Limb (tissue), 2 donors: ENCODE measurements at regions not wholly inside any gene's neighbourhood (a gene's known extent, or its start where the extent isn't known, plus 50 kb on each side); places are given as distances from the start of the nearest gene placed in this dataset.

Source experiments
- DNase-seq, 2 donors: peaks; one replicate each; pipeline ENCODE4 v3.0.0-alpha.2; 2016; ENCODE audit errors: extremely low spot score in 2 of 2

GRCh38 chr10:6305401-6306321, 102.9 kb downstream of the PFKFB3 start:
- DNase-seq: no peak

DNA sequence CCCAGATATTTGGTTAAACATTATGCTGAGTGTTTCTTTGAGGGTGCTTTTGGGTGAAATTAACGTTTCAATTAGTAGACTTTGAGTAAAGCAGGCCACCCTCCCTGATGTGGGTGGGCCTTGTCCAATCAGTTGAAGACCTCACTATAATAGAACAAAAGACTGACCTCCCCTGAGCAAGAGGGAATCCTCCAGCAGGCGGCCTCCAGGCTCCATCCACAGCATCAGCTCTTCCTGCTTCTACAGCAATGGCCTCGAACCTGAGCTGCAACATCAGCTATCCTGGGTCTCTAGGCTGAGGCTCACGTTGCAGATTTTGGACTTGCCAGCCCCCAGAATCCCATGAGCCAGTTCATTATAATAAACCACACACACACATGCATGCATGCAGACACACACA, 104.2 kb downstream of the PFKFB3 start:
- DNase-seq: no peak

DNA sequence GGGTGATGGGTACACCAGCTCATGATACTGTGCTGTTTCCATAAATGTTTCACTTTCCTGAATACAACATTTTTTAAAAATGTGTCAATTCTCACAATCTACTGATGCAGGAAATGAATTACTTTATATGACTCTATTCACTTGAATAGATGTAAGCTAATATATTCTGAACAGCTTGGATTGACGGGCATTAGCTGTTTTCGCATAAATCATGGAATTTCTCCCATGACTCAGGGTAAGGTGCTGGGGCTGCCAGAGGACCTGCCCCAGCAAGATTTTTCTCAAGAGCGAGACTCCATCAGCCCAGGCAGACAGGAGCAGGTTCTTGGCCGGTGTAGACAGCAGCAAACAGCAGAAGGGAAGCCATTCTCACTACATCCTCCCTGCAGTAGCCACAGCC, 107.1 kb downstream of the PFKFB3 start:
- no peak for DNase-seq

GRCh38 chr10:6310977-6311376, 108.2 kb downstream of the PFKFB3 start:
- no peak for DNase-seq

DNA sequence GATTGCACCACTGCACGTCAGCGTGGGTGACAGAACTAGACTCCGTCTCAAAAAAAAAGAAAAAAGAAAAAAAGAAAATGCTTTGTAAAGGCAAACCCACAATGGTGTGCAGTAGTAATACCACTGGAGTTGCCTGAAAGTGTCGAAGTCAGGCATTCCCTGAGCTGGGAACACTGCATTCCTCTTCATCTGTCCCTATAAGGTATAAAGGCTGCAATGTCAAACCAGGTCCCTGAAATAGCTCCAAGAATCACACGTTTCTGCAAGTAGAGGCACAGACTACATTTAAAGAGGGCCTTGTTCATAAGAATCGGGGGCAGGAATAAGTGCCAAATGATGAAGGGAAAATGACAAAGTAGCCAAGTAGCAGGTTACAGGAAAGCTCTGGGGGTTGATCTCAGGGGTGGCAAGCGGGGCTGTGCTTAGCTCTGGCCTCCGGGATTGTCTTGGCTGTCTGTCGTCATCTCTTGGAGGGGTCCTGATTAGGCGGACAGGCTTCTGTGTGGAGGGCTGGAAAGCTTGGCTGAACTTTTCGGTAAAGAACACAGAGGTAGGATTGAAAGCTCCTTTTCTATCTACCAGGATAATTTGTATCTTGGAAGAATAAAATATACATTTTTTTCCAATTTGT, 109.1 kb downstream of the PFKFB3 start:
- no peak for DNase-seq

DNA sequence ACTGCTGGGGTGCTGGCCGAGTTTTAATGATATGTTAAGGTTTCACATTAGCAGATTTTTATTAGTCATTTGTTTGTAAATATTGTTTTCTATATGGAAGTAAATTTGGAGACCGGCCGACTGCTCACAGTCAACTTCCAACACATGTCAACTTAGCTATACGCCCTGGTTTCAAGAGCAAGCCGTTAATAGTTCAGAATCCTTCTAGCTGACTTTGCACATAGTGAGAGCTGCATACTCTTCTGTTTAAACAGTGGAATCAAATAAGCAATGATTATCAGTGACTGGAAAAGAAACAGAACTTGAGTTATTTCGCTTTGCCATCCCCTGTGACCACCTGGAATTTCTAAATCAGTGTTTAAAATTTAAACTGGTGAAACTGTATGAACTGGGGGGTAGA, 109.9 kb downstream of the PFKFB3 start:
- no peak for DNase-seq

- DNase-seq: no peak
These were observed 110.6 kb downstream of the PFKFB3 start for GRCh38 chr10:6313111-6313895.

DNA sequence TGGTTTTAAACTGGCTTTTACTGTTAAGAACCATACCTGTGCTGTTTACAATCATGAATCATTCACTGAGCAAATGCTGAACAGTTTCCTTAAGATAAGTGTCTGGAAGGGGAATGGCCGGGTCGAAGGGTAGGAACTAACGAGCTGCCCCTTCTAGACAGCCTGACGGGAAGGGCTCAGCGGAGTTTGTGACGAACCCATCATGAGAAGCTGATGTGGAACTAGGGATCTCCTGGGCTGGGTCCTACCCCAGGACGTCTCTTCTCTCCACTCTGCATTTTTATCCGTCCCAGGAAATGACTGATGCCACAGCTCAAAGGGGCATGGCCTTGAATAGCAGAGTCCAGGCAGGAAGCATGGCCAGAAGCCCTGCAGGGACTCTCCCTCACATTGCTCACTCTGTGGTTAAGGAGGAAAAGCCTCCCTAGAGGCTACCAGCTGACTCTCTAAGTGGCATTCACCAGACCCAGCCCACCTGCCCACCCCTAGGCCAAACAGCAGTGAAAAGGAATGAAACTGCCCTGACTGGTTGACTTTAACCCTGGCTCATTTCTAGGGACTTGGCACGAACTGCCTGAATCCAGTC, 112.0 kb downstream of the PFKFB3 start:
- DNase-seq: no peak

- DNase-seq: no peak
These were observed 116.4 kb downstream of the PFKFB3 start for GRCh38 chr10:6319119-6319518.

DNA sequence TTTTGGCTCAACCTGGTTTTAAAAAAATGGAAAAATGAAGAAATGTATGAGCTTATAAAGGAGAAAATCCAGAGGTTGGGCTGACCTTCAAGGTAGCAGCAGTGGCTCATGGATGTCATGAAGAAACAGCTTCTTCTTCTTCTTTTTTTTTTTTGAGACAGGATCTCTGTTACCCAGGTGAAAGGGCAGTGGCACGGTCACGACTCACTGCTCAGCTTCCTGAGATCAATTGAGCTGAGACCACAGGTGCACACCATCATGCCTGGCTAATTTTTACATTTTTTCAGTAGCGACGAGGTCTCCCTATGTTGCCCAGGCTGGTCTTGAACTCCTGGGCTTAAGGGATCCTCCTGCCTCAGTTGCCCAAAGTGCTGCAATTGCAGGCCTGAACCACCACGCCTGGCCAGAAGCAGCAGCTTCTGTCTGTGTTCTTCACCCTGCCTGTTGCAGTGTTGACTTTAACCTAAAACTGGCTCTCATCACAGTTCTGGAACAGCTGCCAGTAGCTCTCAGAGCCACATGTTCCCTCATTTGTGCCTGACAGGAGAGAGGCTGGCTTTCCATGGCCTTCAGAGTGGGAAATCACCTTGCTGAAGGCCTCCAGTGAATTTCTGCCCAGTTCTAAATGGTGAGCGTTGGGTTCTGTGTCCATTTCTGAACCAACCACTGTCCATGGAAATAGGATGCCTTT, 117.7 kb downstream of the PFKFB3 start:
- DNase-seq: no peak

- DNase-seq: no peak
These were observed 119.1 kb downstream of the PFKFB3 start for GRCh38 chr10:6321880-6322279.

- DNase-seq: no peak
These were observed 120.1 kb downstream of the PFKFB3 start for GRCh38 chr10:6322805-6323204.

GRCh38 chr10:6327961-6328698, 125.4 kb downstream of the PFKFB3 start:
- DNase-seq: no peak

- DNase-seq: no peak
These were observed 126.1 kb downstream of the PFKFB3 start for GRCh38 chr10:6328699-6329423.

GRCh38 chr10:6333086-6333485, 130.4 kb downstream of the PFKFB3 start:
- no peak for DNase-seq

GRCh38 chr10:6333973-6334372, 131.2 kb downstream of the PFKFB3 start:
- no peak for DNase-seq

- no peak for DNase-seq
These were observed 133.3 kb downstream of the PFKFB3 start for GRCh38 chr10:6336016-6336415.

- DNase-seq: no peak
These were observed 134.7 kb downstream of the PFKFB3 start for GRCh38 chr10:6337382-6337781.

DNA sequence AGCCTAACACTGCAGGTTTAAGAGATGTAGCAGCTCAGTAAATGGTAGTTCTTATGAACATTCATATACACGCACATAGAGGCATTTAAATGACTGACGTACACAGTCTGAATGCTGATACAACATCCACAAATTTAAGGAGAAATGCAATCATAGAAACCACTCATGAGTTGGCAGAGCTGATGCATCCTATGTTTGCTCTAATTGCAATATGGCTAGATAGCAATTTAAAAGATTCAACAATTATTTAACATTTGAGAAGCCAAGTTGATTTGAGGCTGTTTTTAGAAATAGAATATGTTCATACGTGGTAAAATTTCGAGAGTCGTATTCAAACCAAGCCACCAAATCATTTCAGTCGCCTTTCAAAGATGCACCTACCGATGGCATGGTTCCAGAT, 135.6 kb downstream of the PFKFB3 start:
- DNase-seq: no peak

DNA sequence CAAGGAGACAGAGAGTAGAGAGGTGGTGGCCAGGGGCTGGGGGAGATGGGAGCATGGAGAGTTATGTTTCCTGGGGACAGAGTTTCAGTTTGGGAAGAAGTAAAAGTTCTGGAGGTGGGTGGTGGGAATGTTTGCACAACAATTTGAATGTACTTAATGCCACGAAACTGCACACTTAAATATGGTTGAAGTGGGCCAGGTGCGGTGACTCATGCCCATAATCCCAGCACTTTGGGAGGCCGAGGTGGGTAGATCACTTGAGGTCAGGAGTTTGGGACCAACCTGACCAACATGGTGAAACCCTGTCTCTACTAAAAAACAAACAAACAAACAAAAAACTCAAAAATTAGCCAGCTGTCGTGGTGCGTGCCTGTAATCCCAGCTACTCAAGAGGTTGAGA, 137.2 kb downstream of the PFKFB3 start:
- DNase-seq: no peak
